AG09309 (cell line): ENCODE measurements at regions not wholly inside any gene's neighbourhood (a gene's known extent, or its start where the extent isn't known, plus 50 kb on each side); places are given as distances from the start of the nearest gene placed in this dataset.

Experiments
- DNase-seq: peaks from one replicate; pipeline ENCODE4 v3.0.0-alpha.2; 2010; ENCODE audit warnings: low read depth
- H3K4me3 ChIP-seq: 2 replicates; pipeline ENCODE4 v1.5.1; 2011; ENCODE audit warnings: mild to moderate bottlenecking, low read depth, low read length, moderate library complexity; ENCODE audit not compliant: control insufficient read depth
- CTCF ChIP-seq: IDR thresholded peaks from 2 replicates; pipeline ENCODE4 v1.5.1; 2011; ENCODE audit warnings: mild to moderate bottlenecking, low read depth, low read length, inconsistent platforms; ENCODE audit not compliant: insufficient read depth, control insufficient read depth; ENCODE audit errors: missing control alignments

- H3K4me3 ChIP-seq = no peak overlapping the region
- no peak for TF ChIP-seq CTCF
- DNase-seq = no peak
These were observed 154.3 kb upstream of the RAI14 start for GRCh38 chr5:34501840-34502239.

GRCh38 chr5:34502581-34502980, 153.5 kb upstream of the RAI14 start:
- TF ChIP-seq CTCF = no peak
- DNase-seq = no peak
- H3K4me3 ChIP-seq = no peak overlapping the region

- no peak for TF ChIP-seq CTCF
- no peak overlapping the region for H3K4me3 ChIP-seq
- no peak for DNase-seq
These were observed 152.5 kb upstream of the RAI14 start for GRCh38 chr5:34503379-34504253.

- TF ChIP-seq CTCF = no peak
- H3K4me3 ChIP-seq = no peak overlapping the region
- no peak for DNase-seq
These were observed 151.2 kb upstream of the RAI14 start for GRCh38 chr5:34504967-34505366.

- H3K4me3 ChIP-seq = no peak overlapping the region
- DNase-seq = no peak
- TF ChIP-seq CTCF = no peak
These were observed 150.4 kb upstream of the RAI14 start for GRCh38 chr5:34505731-34506130.

GRCh38 chr5:34507933-34508332, 148.2 kb upstream of the RAI14 start:
- no peak for DNase-seq
- no peak overlapping the region for H3K4me3 ChIP-seq
- no peak for TF ChIP-seq CTCF

- no peak for TF ChIP-seq CTCF
- H3K4me3 ChIP-seq = no peak overlapping the region
- no peak for DNase-seq
These were observed 146.7 kb upstream of the RAI14 start for GRCh38 chr5:34509392-34509791.
